Breast epithelium (tissue), 3 donors: ENCODE measurements at regions not wholly inside any gene's neighbourhood (a gene's known extent, or its start where the extent isn't known, plus 50 kb on each side); places are given as distances from the start of the nearest gene placed in this dataset.

Experiments
- POLR2AphosphoS5 ChIP-seq, 3 donors: sonication (generic); formaldehyde crosslinking; IDR thresholded peaks; one replicate each; pipeline ENCODE4 v1.6.1; 2017; ENCODE audit warnings: antibody characterized with exemption in 3 of 3
- TF ChIP-seq, protein P1 (sequence below), 3 donors: fragments of 450-650 bp; IDR thresholded peaks; one replicate each; pipeline ENCODE4 v1.5.1; 2016 to 2017; ENCODE audit warnings: antibody characterized with exemption in 3 of 3, mild to moderate bottlenecking in 3 of 3, moderate library complexity in 3 of 3

DNA sequence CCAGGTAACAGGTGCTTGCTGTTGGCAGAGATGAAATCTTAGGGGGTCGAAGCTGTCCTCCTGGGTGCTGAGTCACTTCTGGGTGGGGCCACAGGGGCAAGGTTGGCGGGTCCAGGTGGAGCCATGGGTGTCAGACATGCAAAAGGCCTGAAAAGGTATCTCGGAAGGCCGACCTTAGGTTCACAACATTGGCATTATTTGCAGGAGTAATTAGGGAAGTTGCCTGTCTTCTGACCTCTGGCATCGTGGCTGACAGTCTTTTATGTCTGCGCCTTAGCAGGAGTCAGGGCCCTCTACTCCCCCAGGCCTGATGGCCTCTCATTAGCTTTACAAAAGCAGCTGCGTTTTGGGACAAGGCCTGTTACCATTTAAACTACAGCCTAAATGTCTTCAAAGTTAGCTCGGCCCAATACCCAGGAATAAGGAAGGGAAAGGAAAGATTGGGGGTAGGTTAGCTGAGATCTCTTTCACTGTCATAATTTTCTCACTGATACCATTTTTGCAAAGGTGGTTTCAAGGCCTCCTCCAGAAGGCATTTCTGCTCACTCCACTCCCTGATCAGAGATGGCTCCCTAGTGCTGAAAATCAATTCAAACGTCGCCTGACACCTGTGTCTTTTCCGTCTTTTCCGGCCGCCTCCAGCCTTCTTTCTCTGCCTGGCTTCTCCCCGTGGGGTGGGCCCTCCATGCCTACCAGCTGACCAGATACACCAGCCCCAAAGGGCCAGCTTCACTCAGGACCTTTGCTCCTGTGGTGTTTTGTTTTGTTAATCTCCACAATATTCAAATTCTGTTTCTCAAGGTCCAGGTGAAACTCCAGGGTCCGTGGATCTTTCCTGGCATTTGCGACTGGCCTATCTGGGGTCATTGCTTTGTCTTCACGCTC is 90.8 kb downstream of the RHOB start:
- TF ChIP-seq, protein P1, sequence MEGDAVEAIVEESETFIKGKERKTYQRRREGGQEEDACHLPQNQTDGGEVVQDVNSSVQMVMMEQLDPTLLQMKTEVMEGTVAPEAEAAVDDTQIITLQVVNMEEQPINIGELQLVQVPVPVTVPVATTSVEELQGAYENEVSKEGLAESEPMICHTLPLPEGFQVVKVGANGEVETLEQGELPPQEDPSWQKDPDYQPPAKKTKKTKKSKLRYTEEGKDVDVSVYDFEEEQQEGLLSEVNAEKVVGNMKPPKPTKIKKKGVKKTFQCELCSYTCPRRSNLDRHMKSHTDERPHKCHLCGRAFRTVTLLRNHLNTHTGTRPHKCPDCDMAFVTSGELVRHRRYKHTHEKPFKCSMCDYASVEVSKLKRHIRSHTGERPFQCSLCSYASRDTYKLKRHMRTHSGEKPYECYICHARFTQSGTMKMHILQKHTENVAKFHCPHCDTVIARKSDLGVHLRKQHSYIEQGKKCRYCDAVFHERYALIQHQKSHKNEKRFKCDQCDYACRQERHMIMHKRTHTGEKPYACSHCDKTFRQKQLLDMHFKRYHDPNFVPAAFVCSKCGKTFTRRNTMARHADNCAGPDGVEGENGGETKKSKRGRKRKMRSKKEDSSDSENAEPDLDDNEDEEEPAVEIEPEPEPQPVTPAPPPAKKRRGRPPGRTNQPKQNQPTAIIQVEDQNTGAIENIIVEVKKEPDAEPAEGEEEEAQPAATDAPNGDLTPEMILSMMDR (IDR thresholded peaks at IDR 0.05), result no peak
- TF ChIP-seq POLR2AphosphoS5 (IDR thresholded peaks at IDR 0.05), result no peak
